OCI-LY7 (cell line): ENCODE measurements at regions not wholly inside any gene's neighbourhood (a gene's known extent, or its start where the extent isn't known, plus 50 kb on each side); places are given as distances from the start of the nearest gene placed in this dataset.

Source experiments
- BruUV-seq: library from RNA; stranded (reverse); fragments of 400-500 nt; replicated peaks from 2 replicates; lab custom pipeline; 2021; lab: Mats Ljungman, UMichigan
- CTCF ChIA-PET: fragments of 300-600 bp; sonication (Branson Sonifier 250); formaldehyde crosslinking; loops from one replicate; lab custom pipeline; 2022; ENCODE audit warnings: antibody characterized with exemption; ENCODE audit not compliant: unreplicated experiment; lab: Charles Lee
- POLR2A ChIA-PET: fragments of 300-600 bp; sonication (Branson Sonifier 250); formaldehyde crosslinking; loops from one replicate; lab custom pipeline; 2022; ENCODE audit warnings: antibody characterized with exemption; lab: Charles Lee
- DNase-seq: peaks from one replicate; pipeline ENCODE4 v3.0.0-alpha.2; 2015; ENCODE audit warnings: low spot score
- H2AFZ ChIP-seq: fragments of 200-600 bp; sonication (generic), shearing (Covaris generic); 2 replicates; pipeline ENCODE4 v1.6.1; 2014; ENCODE audit warnings: mild to moderate bottlenecking, antibody characterized with exemption, low read length, moderate library complexity
- H3K27ac ChIP-seq: fragments of 200-600 bp; sonication (generic); 2 replicates; pipeline ENCODE4 v1.5.1; 2014; ENCODE audit warnings: mixed run types, low read depth, mild to moderate bottlenecking, moderate library complexity, low read length, inconsistent platforms; ENCODE audit not compliant: poor library complexity, severe bottlenecking
- H3K36me3 ChIP-seq: fragments of 200-600 bp; sonication (generic); 2 replicates; pipeline ENCODE4 v1.6.1; 2014; ENCODE audit warnings: mild to moderate bottlenecking, antibody characterized with exemption, low read length, moderate library complexity, mixed read lengths; ENCODE audit not compliant: insufficient read depth
- H3K4me1 ChIP-seq: fragments of 200-600 bp; sonication (generic); 2 replicates; pipeline ENCODE4 v1.5.1; 2014; ENCODE audit warnings: mild to moderate bottlenecking, low read length; ENCODE audit not compliant: insufficient read depth, poor library complexity, severe bottlenecking
- H3K4me2 ChIP-seq: fragments of 200-600 bp; sonication (generic); 2 replicates; pipeline ENCODE4 v1.6.1; 2014; ENCODE audit warnings: mild to moderate bottlenecking, low read length
- H3K4me3 ChIP-seq: fragments of 200-600 bp; sonication (generic); 2 replicates; pipeline ENCODE4 v1.5.1; 2014; ENCODE audit warnings: mild to moderate bottlenecking, low read depth, low read length; ENCODE audit not compliant: poor library complexity, severe bottlenecking
- H3K79me2 ChIP-seq: fragments of 200-600 bp; sonication (generic); 2 replicates; pipeline ENCODE4 v1.6.1; 2016; ENCODE audit warnings: low read depth, mild to moderate bottlenecking, low read length, moderate library complexity, mixed read lengths; ENCODE audit not compliant: insufficient read depth
- H3K9me2 ChIP-seq: fragments of 200-600 bp; sonication (generic); 2 replicates; pipeline ENCODE4 v1.6.1; 2016; ENCODE audit warnings: mild to moderate bottlenecking, low read length, mixed read lengths; ENCODE audit not compliant: insufficient read depth
- H3K9me3 ChIP-seq: fragments of 200-600 bp; sonication (generic); 2 replicates; pipeline ENCODE4 v1.6.1; 2014; ENCODE audit warnings: mild to moderate bottlenecking, mixed run types, low read length, mixed read lengths
- H4K20me1 ChIP-seq: fragments of 200-600 bp; sonication (generic); 2 replicates; pipeline ENCODE4 v1.6.1; 2014; ENCODE audit warnings: mild to moderate bottlenecking, antibody characterized with exemption, low read length, moderate library complexity, mixed read lengths; ENCODE audit not compliant: insufficient read depth
- CTCF ChIP-seq: fragments of 200-600 bp; sonication (generic); conservative IDR thresholded peaks from 2 replicates; pipeline ENCODE4 v1.5.1; 2014; ENCODE audit warnings: mild to moderate bottlenecking, antibody characterized with exemption, low read length, moderate library complexity, mixed read lengths
- EZH2phosphoT487 ChIP-seq: fragments of 200-600 bp; sonication (generic); IDR thresholded peaks from 2 replicates; pipeline ENCODE4 v1.6.1; 2018; ENCODE audit warnings: low read depth, borderline replicate concordance, mild to moderate bottlenecking, mixed run types, antibody characterized with exemption, low read length, moderate library complexity, mixed read lengths
- intact Hi-C: fragments of 100-400 bp; cut with micrococcal nuclease; formaldehyde crosslinking; loops from one replicate; pipeline ENCODE4 v1.10.0; 2022; ENCODE audit not compliant: unreplicated experiment

- no peak overlapping the region for H3K4me2 ChIP-seq
- no TSS peak for BruUV-seq
- TF ChIP-seq EZH2phosphoT487, result no peak
- TF ChIP-seq CTCF, result no peak
- no peak overlapping the region for H2AFZ ChIP-seq
- no peaks in the 10 kb centered on the region for H3K9me2 ChIP-seq
- no peaks in the 10 kb centered on the region for H4K20me1 ChIP-seq
- intact Hi-C loops, result no loop called here
- H3K4me1 ChIP-seq, result no peaks in the 10 kb centered on the region
- no peak overlapping the region for H3K27ac ChIP-seq
- no peaks in the 10 kb centered on the region for H3K36me3 ChIP-seq
- H3K4me3 ChIP-seq, result no peak overlapping the region
- CTCF ChIA-PET, result no interaction called here
- no peaks in the 10 kb centered on the region for H3K79me2 ChIP-seq
- POLR2A ChIA-PET, result no interaction called here
- no peak for DNase-seq
- no peaks in the 10 kb centered on the region for H3K9me3 ChIP-seq
These were observed 416.5 kb downstream of the BCL11A start for GRCh38 chr2:60136913-60137312.

GRCh38 chr2:60127191-60127590 is 426.3 kb downstream of the BCL11A start:
- no peaks in the 10 kb centered on the region for H3K79me2 ChIP-seq
- no peak overlapping the region for H3K4me2 ChIP-seq
- no peaks in the 10 kb centered on the region for H3K9me3 ChIP-seq
- intact Hi-C loops, result no loop called here
- BruUV-seq, result no TSS peak
- POLR2A ChIA-PET, result no interaction called here
- no peak for TF ChIP-seq EZH2phosphoT487
- no peak for TF ChIP-seq CTCF
- H3K4me3 ChIP-seq, result no peak overlapping the region
- H3K4me1 ChIP-seq, result no peaks in the 10 kb centered on the region
- no peak overlapping the region for H3K27ac ChIP-seq
- DNase-seq, result no peak
- no peaks in the 10 kb centered on the region for H3K9me2 ChIP-seq
- no peaks in the 10 kb centered on the region for H4K20me1 ChIP-seq
- H2AFZ ChIP-seq, result no peak overlapping the region
- no peaks in the 10 kb centered on the region for H3K36me3 ChIP-seq
- CTCF ChIA-PET, result no interaction called here

- Histone ChIP-seq H3K9me3 (no peaks in the 10 kb centered on the region), H3K27ac (no peak overlapping the region), H3K4me3 (no peak overlapping the region), H3K79me2 (no peaks in the 10 kb centered on the region), H2AFZ (no peak overlapping the region), H3K36me3 (no peaks in the 10 kb centered on the region), H3K4me2 (no peak overlapping the region), H4K20me1 (no peaks in the 10 kb centered on the region), H3K9me2 (no peaks in the 10 kb centered on the region), H3K4me1 (no peaks in the 10 kb centered on the region)
- TF ChIP-seq EZH2phosphoT487 (no peak), CTCF (no peak)
- CTCF ChIA-PET, result no interaction called here
- POLR2A ChIA-PET, result no interaction called here
- no TSS peak for BruUV-seq
- intact Hi-C loops, result no loop called here
- no peak for DNase-seq
These were observed 427.6 kb downstream of the BCL11A start for GRCh38 chr2:60125611-60126426.
